GM23338 (cell line): ENCODE measurements at regions not wholly inside any gene's neighbourhood (a gene's known extent, or its start where the extent isn't known, plus 50 kb on each side); places are given as distances from the start of the nearest gene placed in this dataset.

Source experiments
- ATAC-seq: fragments of 200-7000 bp; cut with Tn5 transposase; 3 replicates; pipeline ENCODE4 v1.9.1; 2020
- DNase-seq: peaks from one replicate; pipeline ENCODE4 v3.0.0-alpha.2; 2015; ENCODE audit warnings: low spot score
- H2AFZ ChIP-seq: fragments of 200-600 bp; sonication (generic); 2 replicates; pipeline ENCODE4 v1.8.0; 2016; ENCODE audit warnings: antibody characterized with exemption, mild to moderate bottlenecking, moderate library complexity
- H3F3A ChIP-seq: fragments of 200-600 bp; sonication (generic); replicated peaks from 2 replicates; pipeline ENCODE4 v1.8.0; 2017; ENCODE audit warnings: antibody characterized with exemption, mixed run types, low read depth
- H3K27ac ChIP-seq: fragments of 200-600 bp; sonication (generic); 2 replicates; pipeline ENCODE4 v1.6.1; 2016; ENCODE audit warnings: low read depth
- H3K27me3 ChIP-seq: fragments of 200-600 bp; sonication (generic); 2 replicates; pipeline ENCODE4 v1.8.0; 2016; ENCODE audit warnings: mild to moderate bottlenecking, mixed run types, moderate library complexity; ENCODE audit not compliant: insufficient read depth
- H3K36me3 ChIP-seq: fragments of 200-600 bp; sonication (generic); 2 replicates; pipeline ENCODE4 v1.8.0; 2016; ENCODE audit warnings: mild to moderate bottlenecking; ENCODE audit not compliant: insufficient read depth
- H3K4me1 ChIP-seq: fragments of 200-600 bp; sonication (generic); 2 replicates; pipeline ENCODE4 v1.8.0; 2016; ENCODE audit warnings: mild to moderate bottlenecking, moderate library complexity; ENCODE audit not compliant: insufficient read depth
- H3K4me2 ChIP-seq: fragments of 200-600 bp; sonication (generic); 2 replicates; pipeline ENCODE4 v1.7.1; 2017; ENCODE audit warnings: mixed run types
- H3K4me3 ChIP-seq: fragments of 200-600 bp; sonication (generic); 2 replicates; pipeline ENCODE4 v1.6.1; 2016; ENCODE audit warnings: mixed run types
- H3K79me2 ChIP-seq: fragments of 200-600 bp; sonication (generic); replicated peaks from 2 replicates; pipeline ENCODE4 v1.8.0; 2017; ENCODE audit warnings: mild to moderate bottlenecking; ENCODE audit not compliant: insufficient read depth
- H3K9me2 ChIP-seq: fragments of 200-600 bp; sonication (generic); 2 replicates; pipeline ENCODE4 v1.8.0; 2017; ENCODE audit not compliant: insufficient read depth
- H4K20me1 ChIP-seq: fragments of 200-600 bp; sonication (generic); replicated peaks from 2 replicates; pipeline ENCODE4 v1.8.0; 2017; ENCODE audit warnings: mild to moderate bottlenecking; ENCODE audit not compliant: insufficient read depth
- H3K27ac Mint-ChIP-seq: 2 replicates; pipeline ENCODE4 v1.8.0; 2020; ENCODE audit warnings: inconsistent platforms, mild to moderate bottlenecking, moderate library complexity, mixed read lengths
- H3K27me3 Mint-ChIP-seq: 3 replicates; pipeline ENCODE4 v1.8.0; 2022; ENCODE audit warnings: low read depth, mild to moderate bottlenecking, moderate library complexity, mixed read lengths, inconsistent platforms; ENCODE audit not compliant: insufficient read depth, poor library complexity
- H3K36me3 Mint-ChIP-seq: 3 replicates; pipeline ENCODE4 v1.8.0; 2021; ENCODE audit warnings: low read depth, mild to moderate bottlenecking, inconsistent platforms, moderate library complexity, mixed read lengths
- H3K4me1 Mint-ChIP-seq: 3 replicates; pipeline ENCODE4 v1.8.0; 2020; ENCODE audit warnings: mild to moderate bottlenecking, inconsistent platforms, mixed read lengths
- H3K4me3 Mint-ChIP-seq: 3 replicates; pipeline ENCODE4 v1.8.0; 2021; ENCODE audit warnings: moderate library complexity, mild to moderate bottlenecking, inconsistent platforms, mixed read lengths
- H3K9me3 Mint-ChIP-seq: 3 replicates; pipeline ENCODE4 v1.8.0; 2020; ENCODE audit warnings: moderate library complexity, mild to moderate bottlenecking, inconsistent platforms, mixed read lengths
- NANOG ChIP-seq: IDR thresholded peaks from 2 replicates; pipeline ENCODE4 v1.6.1; 2016; ENCODE audit warnings: antibody characterized with exemption, borderline replicate concordance
- STAT1 ChIP-seq: IDR thresholded peaks from one replicate; pipeline ENCODE4 v1.6.1; 2016; ENCODE audit warnings: antibody characterized with exemption; ENCODE audit not compliant: unreplicated experiment
- ZNF114 ChIP-seq: fragments of 250-450 bp; sonication (Bioruptor Pico); IDR thresholded peaks from 2 replicates; pipeline ENCODE4 v1.5.0; 2020; ENCODE audit warnings: mild to moderate bottlenecking, moderate library complexity
- ZNF331 ChIP-seq: fragments of 250-450 bp; sonication (Bioruptor Pico); IDR thresholded peaks from 2 replicates; pipeline ENCODE4 v1.5.0; 2020; ENCODE audit warnings: low read depth, mild to moderate bottlenecking, moderate library complexity
- TF ChIP-seq, protein P1 (sequence below): IDR thresholded peaks from one replicate; pipeline ENCODE4 v1.6.1; 2018; ENCODE audit warnings: antibody characterized with exemption; ENCODE audit not compliant: unreplicated experiment
- TF ChIP-seq, protein P2 (sequence below): IDR thresholded peaks from 2 replicates; pipeline ENCODE4 v1.6.1; 2016; ENCODE audit warnings: antibody characterized with exemption
- TF ChIP-seq, protein P3 (sequence below): fragments of 250-450 bp; sonication (Bioruptor Pico); IDR thresholded peaks from 2 replicates; pipeline ENCODE4 v1.5.0; 2020; ENCODE audit warnings: mild to moderate bottlenecking, moderate library complexity

DNA sequence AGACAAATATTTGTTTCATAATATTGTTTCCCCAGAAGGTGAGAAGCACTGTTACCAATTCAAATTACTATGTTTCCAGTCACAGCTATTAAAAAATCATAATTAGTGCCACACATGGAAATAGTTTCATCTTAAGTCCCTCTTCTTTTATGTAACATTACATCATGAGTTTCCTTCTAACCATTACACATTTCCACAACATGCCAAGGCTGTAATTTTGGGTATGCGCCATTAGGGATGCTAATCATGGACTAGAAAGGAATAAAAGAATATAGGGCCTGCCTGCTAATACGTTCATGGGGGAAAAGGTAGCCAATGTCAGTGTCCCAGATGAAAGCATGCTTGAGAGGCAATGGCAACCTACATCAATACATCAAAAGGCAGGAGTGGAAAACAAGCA lies 142.5 kb upstream of the LPAR1 start (continued):
- no peak for TF ChIP-seq STAT1
- TF ChIP-seq NANOG: no peak
- no peak for TF ChIP-seq ZNF114 (CRISPR knock-in tag)
- TF ChIP-seq, protein P1, sequence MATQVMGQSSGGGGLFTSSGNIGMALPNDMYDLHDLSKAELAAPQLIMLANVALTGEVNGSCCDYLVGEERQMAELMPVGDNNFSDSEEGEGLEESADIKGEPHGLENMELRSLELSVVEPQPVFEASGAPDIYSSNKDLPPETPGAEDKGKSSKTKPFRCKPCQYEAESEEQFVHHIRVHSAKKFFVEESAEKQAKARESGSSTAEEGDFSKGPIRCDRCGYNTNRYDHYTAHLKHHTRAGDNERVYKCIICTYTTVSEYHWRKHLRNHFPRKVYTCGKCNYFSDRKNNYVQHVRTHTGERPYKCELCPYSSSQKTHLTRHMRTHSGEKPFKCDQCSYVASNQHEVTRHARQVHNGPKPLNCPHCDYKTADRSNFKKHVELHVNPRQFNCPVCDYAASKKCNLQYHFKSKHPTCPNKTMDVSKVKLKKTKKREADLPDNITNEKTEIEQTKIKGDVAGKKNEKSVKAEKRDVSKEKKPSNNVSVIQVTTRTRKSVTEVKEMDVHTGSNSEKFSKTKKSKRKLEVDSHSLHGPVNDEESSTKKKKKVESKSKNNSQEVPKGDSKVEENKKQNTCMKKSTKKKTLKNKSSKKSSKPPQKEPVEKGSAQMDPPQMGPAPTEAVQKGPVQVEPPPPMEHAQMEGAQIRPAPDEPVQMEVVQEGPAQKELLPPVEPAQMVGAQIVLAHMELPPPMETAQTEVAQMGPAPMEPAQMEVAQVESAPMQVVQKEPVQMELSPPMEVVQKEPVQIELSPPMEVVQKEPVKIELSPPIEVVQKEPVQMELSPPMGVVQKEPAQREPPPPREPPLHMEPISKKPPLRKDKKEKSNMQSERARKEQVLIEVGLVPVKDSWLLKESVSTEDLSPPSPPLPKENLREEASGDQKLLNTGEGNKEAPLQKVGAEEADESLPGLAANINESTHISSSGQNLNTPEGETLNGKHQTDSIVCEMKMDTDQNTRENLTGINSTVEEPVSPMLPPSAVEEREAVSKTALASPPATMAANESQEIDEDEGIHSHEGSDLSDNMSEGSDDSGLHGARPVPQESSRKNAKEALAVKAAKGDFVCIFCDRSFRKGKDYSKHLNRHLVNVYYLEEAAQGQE: no peak
- TF ChIP-seq, protein P2, sequence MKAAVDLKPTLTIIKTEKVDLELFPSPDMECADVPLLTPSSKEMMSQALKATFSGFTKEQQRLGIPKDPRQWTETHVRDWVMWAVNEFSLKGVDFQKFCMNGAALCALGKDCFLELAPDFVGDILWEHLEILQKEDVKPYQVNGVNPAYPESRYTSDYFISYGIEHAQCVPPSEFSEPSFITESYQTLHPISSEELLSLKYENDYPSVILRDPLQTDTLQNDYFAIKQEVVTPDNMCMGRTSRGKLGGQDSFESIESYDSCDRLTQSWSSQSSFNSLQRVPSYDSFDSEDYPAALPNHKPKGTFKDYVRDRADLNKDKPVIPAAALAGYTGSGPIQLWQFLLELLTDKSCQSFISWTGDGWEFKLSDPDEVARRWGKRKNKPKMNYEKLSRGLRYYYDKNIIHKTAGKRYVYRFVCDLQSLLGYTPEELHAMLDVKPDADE: no peak

DNA sequence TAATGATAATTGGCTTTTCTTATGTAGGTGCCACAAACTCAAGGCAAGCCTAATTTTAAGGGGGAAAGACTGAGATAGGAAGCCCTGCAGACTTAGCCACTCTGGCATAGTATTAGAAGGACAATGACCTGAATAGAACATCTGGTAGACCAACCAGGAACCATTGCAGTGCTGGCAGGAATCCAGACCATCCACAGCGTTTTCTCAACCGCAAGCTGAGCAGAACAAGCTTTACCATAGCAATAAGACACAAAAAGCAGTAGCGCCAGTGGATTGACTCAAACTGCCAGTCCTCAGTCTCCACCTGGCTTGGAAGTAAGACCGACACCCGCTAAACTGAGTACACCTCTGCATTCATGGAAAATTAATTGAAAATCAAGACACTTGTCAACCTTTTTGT lies 141.3 kb upstream of the LPAR1 start:
- no peak for ATAC-seq
- Histone ChIP-seq H3K4me2 (no peak overlapping the region), H3K27me3 (no peaks in the 10 kb centered on the region), H2AFZ (peak overlapping the region; percentile 64; the same call in 1 of the 2 replicates), H3K79me2 (no peaks in the 10 kb centered on the region), H3K4me3 (no peak overlapping the region), H3K27ac (no peak overlapping the region), H3K9me2 (no peaks in the 10 kb centered on the region), H3F3A (no peaks in the 10 kb centered on the region), H4K20me1 (no peaks in the 10 kb centered on the region), H3K36me3 (no peaks in the 10 kb centered on the region), H3K4me1 (no peaks in the 10 kb centered on the region)
- Mint-ChIP-seq H3K9me3 (no peaks in the 10 kb centered on the region), H3K36me3 (no peaks in the 10 kb centered on the region), H3K4me3 (no peak overlapping the region), H3K27ac (no peak overlapping the region), H3K4me1 (peaks cover 7% of the 10 kb centered on the region), H3K27me3 (peaks cover 3% of the 10 kb centered on the region)
- no peak for DNase-seq
- TF ChIP-seq, protein P3, sequence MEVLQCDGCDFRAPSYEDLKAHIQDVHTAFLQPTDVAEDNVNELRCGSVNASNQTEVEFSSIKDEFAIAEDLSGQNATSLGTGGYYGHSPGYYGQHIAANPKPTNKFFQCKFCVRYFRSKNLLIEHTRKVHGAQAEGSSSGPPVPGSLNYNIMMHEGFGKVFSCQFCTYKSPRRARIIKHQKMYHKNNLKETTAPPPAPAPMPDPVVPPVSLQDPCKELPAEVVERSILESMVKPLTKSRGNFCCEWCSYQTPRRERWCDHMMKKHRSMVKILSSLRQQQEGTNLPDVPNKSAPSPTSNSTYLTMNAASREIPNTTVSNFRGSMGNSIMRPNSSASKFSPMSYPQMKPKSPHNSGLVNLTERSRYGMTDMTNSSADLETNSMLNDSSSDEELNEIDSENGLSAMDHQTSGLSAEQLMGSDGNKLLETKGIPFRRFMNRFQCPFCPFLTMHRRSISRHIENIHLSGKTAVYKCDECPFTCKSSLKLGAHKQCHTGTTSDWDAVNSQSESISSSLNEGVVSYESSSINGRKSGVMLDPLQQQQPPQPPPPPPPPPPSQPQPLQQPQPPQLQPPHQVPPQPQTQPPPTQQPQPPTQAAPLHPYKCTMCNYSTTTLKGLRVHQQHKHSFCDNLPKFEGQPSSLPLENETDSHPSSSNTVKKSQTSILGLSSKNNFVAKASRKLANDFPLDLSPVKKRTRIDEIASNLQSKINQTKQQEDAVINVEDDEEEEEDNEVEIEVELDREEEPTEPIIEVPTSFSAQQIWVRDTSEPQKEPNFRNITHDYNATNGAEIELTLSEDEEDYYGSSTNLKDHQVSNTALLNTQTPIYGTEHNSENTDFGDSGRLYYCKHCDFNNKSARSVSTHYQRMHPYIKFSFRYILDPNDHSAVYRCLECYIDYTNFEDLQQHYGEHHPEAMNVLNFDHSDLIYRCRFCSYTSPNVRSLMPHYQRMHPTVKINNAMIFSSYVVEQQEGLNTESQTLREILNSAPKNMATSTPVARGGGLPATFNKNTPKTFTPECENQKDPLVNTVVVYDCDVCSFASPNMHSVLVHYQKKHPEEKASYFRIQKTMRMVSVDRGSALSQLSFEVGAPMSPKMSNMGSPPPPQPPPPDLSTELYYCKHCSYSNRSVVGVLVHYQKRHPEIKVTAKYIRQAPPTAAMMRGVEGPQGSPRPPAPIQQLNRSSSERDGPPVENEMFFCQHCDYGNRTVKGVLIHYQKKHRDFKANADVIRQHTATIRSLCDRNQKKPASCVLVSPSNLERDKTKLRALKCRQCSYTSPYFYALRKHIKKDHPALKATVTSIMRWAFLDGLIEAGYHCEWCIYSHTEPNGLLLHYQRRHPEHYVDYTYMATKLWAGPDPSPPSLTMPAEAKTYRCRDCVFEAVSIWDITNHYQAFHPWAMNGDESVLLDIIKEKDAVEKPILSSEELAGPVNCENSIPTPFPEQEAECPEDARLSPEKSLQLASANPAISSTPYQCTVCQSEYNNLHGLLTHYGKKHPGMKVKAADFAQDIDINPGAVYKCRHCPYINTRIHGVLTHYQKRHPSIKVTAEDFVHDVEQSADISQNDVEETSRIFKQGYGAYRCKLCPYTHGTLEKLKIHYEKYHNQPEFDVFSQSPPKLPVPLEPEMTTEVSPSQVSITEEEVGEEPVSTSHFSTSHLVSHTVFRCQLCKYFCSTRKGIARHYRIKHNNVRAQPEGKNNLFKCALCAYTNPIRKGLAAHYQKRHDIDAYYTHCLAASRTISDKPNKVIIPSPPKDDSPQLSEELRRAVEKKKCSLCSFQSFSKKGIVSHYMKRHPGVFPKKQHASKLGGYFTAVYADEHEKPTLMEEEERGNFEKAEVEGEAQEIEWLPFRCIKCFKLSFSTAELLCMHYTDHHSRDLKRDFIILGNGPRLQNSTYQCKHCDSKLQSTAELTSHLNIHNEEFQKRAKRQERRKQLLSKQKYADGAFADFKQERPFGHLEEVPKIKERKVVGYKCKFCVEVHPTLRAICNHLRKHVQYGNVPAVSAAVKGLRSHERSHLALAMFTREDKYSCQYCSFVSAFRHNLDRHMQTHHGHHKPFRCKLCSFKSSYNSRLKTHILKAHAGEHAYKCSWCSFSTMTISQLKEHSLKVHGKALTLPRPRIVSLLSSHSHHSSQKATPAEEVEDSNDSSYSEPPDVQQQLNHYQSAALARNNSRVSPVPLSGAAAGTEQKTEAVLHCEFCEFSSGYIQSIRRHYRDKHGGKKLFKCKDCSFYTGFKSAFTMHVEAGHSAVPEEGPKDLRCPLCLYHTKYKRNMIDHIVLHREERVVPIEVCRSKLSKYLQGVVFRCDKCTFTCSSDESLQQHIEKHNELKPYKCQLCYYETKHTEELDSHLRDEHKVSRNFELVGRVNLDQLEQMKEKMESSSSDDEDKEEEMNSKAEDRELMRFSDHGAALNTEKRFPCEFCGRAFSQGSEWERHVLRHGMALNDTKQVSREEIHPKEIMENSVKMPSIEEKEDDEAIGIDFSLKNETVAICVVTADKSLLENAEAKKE (CRISPR knock-in tag): no peak
- TF ChIP-seq ZNF331 (CRISPR knock-in tag): no peak
- TF ChIP-seq, protein P1: no peak
